GM18505 (cell line): ENCODE measurements at regions not wholly inside any gene's neighbourhood (a gene's known extent, or its start where the extent isn't known, plus 50 kb on each side); places are given as distances from the start of the nearest gene placed in this dataset.

Experiments
- ATAC-seq: cut with Tn5 transposase; IDR thresholded peaks from one replicate; pipeline ENCODE4 v1.9.1; 2021; ENCODE audit not compliant: unreplicated experiment
- POLR2A ChIP-seq: IDR thresholded peaks from 4 replicates; pipeline ENCODE4 v1.6.1; 2011; ENCODE audit warnings: borderline replicate concordance; ENCODE audit not compliant: insufficient read depth, insufficient read length; ENCODE audit errors: extremely low read depth

DNA sequence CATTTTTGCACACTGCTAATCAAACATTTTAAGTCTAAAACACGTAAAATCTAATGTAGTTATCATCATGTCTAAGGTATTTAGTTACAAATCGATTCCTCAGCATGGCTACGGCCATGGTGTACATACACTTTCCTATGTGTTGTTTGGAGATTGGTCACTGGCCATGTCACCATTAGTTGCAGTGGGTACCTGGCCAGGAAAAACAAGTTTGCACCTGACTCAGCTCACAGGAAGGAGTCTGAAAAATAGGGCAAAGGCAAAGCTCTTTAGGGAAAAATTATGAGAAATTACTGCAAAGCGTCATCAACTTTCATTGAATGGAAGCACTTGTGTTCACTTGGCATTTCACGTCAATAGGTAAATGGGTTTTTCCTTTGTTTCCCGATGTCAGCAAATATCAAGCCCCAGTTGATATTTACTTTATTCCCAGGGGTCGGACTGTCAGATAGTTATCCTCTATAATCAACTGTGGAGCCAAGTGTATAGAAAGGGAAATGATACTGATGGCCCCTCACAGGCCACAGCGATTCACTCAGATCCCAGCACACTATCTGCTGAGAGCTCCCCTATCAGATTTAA, 626.0 kb upstream of the ADAMTS16 start:
- ATAC-seq, result no peak

GRCh38 chr5:4518903-4519672, 621.0 kb upstream of the ADAMTS16 start:
- ATAC-seq, result no peak

More for the DNA sequence above, 626.0 kb upstream of the ADAMTS16 start:
- no peak for TF ChIP-seq POLR2A

GRCh38 chr5:4520559-4520958, 619.6 kb upstream of the ADAMTS16 start:
- TF ChIP-seq POLR2A, result no peak
- ATAC-seq, result no peak

More at GRCh38 chr5:4518903-4519672, 621.0 kb upstream of the ADAMTS16 start:
- no peak for TF ChIP-seq POLR2A

DNA sequence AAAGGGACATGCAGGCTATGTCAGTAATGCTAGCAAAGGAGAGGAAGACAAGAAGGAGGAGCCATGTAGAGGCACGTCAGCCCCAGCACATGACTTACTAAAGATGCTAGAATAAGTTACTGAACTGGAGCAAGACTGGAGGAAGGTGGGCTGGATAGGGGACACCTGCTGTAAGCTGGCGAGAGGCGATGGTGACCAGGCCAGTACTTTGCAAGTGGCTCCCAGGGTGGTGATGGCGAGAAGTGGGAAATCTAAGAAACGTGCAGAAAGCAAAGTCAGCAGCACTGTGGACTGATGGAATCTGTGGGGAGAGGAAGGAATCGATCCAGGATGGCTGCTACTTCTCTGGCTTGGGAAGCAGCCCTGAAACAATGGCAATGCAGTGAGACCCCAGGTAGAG, 617.1 kb upstream of the ADAMTS16 start:
- no peak for ATAC-seq

DNA sequence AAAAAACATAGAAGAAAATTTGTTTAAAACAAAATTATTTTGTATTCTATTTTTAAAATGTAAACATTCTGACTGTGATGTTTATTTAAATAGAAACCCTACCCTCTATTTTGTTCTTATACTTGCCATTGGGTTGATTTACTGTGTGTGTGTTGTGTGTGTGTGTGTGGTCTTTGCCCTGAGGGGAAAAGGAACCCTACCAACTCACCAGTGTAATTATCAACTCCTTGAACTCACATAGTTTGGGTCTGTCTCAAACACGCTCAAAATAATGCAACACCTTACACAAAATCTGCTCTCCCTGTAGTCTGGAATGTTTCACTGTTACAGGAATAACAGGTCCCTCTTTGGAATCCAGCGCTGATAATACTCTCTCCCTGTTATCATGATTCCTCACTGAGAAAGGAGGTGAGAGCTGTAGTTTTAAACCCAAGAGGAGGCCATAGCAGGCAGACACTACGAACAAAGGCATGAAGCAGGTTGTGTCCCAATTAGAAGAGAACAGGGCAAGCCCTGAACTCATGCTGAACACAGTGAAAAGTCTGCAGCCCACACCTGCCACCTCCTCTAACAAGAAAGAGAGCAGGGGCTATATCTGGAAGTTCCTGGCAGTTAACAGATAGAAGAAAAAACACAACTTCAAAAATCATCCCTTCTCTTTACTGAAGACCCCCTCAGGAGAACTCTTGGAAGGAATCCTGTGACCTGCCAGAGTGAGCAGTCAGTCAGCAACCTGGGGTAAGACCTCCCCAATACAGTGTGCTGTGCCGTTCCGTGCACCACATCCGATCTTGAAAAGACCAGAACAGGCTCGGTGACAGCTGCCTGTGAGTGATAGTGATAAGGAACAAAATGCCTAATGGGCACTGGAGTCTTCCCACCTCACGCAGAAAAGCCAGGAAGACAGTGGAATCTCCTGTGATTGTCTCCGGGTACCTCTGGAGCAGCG, 608.1 kb upstream of the ADAMTS16 start:
- ATAC-seq, result no peak
- TF ChIP-seq POLR2A, result no peak

More for the DNA sequence above, 617.1 kb upstream of the ADAMTS16 start:
- TF ChIP-seq POLR2A, result no peak

DNA sequence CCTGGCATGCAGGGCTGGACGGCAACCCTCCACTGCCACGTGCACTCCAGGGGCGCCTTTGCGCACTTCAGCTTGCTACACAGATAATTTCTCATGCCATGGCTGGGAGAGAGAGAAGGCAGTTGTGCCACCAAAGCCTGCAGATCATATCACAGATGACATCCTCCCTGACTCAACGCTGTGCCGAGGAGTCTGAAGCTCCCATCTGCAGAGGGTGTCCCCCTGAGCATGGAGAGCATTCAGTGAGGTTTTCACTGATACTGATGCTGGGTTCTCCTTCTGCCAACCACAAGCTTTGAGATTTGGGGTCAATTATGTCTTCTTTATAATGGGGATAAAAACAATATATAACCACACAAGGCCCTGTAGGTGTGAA, 607.4 kb upstream of the ADAMTS16 start:
- ATAC-seq, result no peak
- TF ChIP-seq POLR2A, result no peak

GRCh38 chr5:4533457-4534105, 606.5 kb upstream of the ADAMTS16 start:
- no peak for ATAC-seq
- no peak for TF ChIP-seq POLR2A

GRCh38 chr5:4537489-4537888, 602.6 kb upstream of the ADAMTS16 start:
- no peak for TF ChIP-seq POLR2A
- ATAC-seq, result no peak

- no peak for TF ChIP-seq POLR2A
- no peak for ATAC-seq
Observed at GRCh38 chr5:4540375-4541173, 599.6 kb upstream of the ADAMTS16 start.

- no peak for ATAC-seq
- TF ChIP-seq POLR2A, result no peak
Observed at GRCh38 chr5:4541334-4541733, 598.8 kb upstream of the ADAMTS16 start.

GRCh38 chr5:4542145-4542778, 597.9 kb upstream of the ADAMTS16 start:
- TF ChIP-seq POLR2A, result no peak
- ATAC-seq, result no peak
